NCI-H2171 treated with DMSO at 0.1 percent for 48 hours (cell line): ENCODE measurements at regions not wholly inside any gene's neighbourhood (a gene's known extent, or its start where the extent isn't known, plus 50 kb on each side); places are given as distances from the start of the nearest gene placed in this dataset.
"Not testable (repeated sequence)": the region's sequence is repeated elsewhere in the genome, so short reads cannot be mapped to it uniquely, and the experiment has no call there.

Experiments used
- DNase-seq: peaks from one replicate; lab custom pipeline; 2025; lab: John Stamatoyannopoulos, UW

DNA sequence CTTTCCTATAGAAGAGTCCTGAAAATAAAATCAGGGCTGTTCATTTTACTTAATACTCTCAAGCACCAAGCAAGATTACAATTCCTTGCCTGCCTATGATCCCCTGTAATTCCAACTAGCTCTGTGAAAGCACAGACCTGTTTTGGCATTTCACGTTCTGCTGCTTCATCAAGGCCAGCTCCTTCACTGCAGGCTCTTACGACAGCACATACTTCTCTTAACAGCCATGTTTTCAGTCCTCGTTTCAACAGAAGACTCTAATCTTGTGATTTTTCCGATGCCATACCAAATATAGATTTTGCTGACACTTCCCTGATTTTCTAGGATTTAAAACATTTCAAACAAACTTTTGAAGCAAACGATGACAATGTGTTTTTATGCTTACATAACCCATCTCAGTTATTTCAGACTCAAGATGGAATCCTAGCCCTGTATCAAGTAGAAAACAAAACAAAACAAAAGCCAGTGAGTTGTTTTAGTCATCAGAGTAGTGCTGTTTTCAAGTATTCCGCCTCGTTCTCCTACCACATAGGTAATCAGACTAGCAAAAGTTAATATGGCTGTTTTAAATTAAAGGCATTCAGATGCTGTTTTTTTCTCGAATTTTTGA, 616.5 kb upstream of the CITED2 start:
- DNase-seq = no peak

GRCh38 chr6:139990026-139990686, 615.7 kb upstream of the CITED2 start:
- no peak for DNase-seq

GRCh38 chr6:139988685-139989084, 614.2 kb upstream of the CITED2 start:
- DNase-seq = no peak

- no peak for DNase-seq
Observed at GRCh38 chr6:139987091-139987490, 612.6 kb upstream of the CITED2 start.

GRCh38 chr6:139985236-139985815, 610.9 kb upstream of the CITED2 start:
- no peak for DNase-seq

DNA sequence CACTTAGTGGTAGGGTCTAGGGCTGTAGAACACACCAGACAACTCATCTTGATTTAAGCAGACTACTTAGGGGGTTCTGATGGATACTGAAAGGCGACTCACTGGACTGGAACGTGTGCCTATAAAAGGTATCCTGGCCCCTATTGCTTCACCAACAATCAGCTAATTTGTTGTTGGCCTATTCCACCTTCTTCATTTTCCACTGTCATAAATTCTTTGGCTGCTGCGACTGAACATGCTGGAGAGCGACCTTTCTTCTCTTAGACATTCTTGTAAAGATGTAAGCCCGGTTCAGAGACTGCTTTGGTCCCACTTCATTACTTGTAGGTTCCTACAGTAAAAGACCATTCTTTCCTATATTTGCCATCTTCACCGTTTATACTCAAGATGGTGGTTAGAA, 609.9 kb upstream of the CITED2 start:
- no peak for DNase-seq

GRCh38 chr6:139983555-139984276, 609.3 kb upstream of the CITED2 start:
- DNase-seq = no peak

DNA sequence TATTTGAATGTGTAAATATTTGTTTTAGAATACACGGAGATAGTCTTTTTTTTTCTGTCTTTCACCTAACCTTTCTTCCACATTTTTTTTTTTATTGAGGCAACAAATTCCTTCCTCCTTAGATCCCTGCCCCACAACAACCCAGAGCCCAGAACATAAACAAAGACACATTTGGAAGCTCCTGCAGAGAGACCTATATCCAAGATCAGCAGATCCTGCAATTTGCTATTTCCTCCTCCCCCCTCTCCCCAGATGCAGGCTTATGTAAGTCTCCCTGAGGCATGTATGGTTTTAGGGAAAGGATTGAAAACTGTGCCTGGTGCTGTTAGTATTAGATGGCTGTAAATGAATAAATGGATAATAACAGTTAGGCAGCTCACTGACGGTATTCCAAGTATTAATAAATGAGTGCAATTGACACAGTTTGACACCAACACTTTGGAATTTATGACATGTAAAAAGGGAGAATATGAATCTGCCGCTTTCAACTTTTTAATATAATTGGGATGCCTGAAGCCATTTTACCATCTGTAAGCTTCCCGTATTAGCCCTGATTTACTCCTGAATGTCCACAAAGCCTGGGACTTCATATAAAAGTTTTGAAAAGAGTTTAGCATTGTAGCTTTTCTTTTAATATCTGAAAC, 608.3 kb upstream of the CITED2 start:
- peak; percentile 48 for DNase-seq

GRCh38 chr6:139982195-139982594, 607.7 kb upstream of the CITED2 start:
- no peak for DNase-seq

DNA sequence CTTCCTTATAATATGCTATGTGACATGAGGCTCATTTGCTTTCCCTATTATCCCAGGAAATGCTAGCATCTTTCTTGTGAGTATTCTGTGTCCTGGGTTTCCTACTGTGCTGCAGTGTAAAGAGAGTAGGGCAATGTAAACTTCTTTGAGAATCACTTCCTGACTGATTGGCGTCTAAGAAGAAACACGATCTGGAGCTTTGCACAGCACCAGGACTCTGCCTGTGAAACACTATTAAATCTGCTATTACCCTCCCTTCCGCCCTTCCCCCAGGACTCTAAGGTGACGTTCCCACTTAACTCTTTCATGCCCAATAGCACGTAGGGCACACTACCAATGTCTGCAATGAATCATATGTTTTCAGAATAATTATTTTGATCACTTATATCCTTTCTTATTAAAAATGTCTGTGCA, 607.3 kb upstream of the CITED2 start:
- peak; percentile 94 for DNase-seq

- DNase-seq = no peak
Observed at GRCh38 chr6:139981066-139981624, 606.7 kb upstream of the CITED2 start.

- DNase-seq = not testable (repeated sequence)
Observed at GRCh38 chr6:139980631-139981030, 606.2 kb upstream of the CITED2 start.

GRCh38 chr6:139979021-139979725, 604.7 kb upstream of the CITED2 start:
- peak; percentile 14 for DNase-seq

- DNase-seq = no peak
Observed at GRCh38 chr6:139977887-139978332, 603.5 kb upstream of the CITED2 start.

DNA sequence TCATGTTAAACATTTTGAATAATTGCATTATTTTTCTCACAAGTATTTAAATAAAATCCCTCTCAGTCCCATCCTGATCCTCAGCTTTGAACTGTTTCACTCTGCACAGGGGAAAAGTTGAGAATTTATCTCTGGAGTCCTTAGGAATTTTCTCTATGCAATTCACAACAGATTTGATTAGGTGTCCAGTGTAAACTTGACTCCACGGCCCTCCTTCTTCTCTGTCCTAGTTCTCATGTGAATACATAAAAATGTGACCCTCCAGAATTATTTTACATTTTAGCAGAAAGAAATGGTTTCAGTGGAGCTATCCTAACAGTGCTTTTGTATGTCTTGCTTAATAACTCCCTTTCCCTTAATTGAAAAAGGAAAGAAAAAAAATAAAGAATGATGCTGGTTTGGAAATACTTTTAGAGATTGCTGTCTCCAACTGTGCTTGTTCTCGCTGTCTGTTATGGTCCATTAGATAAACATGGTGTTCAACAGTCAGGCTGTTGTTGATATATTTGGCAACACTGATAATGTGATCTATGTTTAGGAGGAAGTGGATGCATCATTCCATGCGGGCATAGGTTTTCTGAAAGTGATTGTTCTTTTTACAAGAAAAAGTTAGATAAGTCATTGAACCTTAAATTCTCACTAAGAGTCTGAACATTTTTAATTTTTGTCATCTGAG, 599.4 kb upstream of the CITED2 start:
- DNase-seq = peak; percentile 27

DNA sequence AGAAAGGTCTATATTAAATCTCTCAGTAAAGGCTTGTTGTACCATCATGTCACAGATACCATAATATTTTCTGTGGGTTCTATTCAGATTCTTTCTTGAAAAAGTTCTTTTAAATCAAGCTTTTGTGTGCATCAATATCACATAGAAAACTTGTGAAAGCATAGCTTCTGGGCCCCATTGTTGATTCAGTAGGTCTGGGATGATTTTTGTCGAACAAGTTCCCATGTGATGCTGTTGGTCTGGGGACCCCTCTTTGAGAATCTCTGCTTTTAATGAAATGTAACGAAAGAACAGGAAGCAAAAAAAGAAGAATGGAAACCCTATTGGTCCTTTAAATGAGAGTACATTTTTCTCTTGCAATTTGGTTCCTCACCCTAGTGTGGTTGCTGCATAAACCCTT, 597.7 kb upstream of the CITED2 start:
- no peak for DNase-seq

DNA sequence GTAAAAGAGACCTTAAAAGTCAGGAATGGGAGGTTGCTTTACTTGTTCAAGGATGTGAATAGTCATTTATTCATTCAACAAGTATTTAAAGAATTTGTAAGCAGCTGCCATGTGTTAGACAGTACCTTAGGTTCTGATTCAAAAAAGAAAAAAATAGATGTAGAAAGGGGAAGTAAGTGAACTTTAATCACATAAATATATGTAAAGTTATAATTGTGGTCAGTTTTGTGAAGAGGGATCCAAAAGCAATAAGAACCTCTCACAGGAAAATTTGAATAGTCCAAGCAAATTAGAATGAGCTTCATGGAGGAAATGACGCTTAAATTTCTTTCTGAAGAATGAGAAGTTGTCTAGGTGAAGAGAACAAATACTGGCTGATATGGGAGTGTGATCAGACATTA, 596.1 kb upstream of the CITED2 start:
- no peak for DNase-seq

- DNase-seq = no peak
Observed at GRCh38 chr6:139967497-139967896, 593.0 kb upstream of the CITED2 start.

GRCh38 chr6:139965393-139965792, 590.9 kb upstream of the CITED2 start:
- DNase-seq = no peak

GRCh38 chr6:139964737-139965136, 590.3 kb upstream of the CITED2 start:
- DNase-seq = no peak
